Kidney epithelial cell (primary cell): ENCODE measurements at regions not wholly inside any gene's neighbourhood (a gene's known extent, or its start where the extent isn't known, plus 50 kb on each side); places are given as distances from the start of the nearest gene placed in this dataset.

Experiments
- DNase-seq: peaks from one replicate; pipeline ENCODE4 v3.0.0-alpha.2; 2010; ENCODE audit warnings: low read depth
- H3K27me3 ChIP-seq: 2 replicates; pipeline ENCODE4 v1.6.0; 2011; ENCODE audit warnings: low read length; ENCODE audit not compliant: control insufficient read depth, insufficient read depth
- H3K36me3 ChIP-seq: 2 replicates; pipeline ENCODE4 v1.5.1; 2011; ENCODE audit warnings: low read length; ENCODE audit not compliant: control insufficient read depth, insufficient read depth
- H3K4me3 ChIP-seq: 2 replicates; pipeline ENCODE4 v1.5.1; 2011; ENCODE audit warnings: low read depth, mild to moderate bottlenecking, control low read depth, low read length
- CTCF ChIP-seq: IDR thresholded peaks from 2 replicates; pipeline ENCODE4 v1.5.1; 2011; ENCODE audit warnings: mild to moderate bottlenecking, moderate library complexity, low read length, control low read depth, inconsistent platforms; ENCODE audit not compliant: insufficient read depth, poor library complexity, severe bottlenecking

GRCh38 chr1:55777545-55777944 lies 562.4 kb upstream of the USP24 start:
- TF ChIP-seq CTCF: no peak
- no peak for DNase-seq
- Histone ChIP-seq H3K4me3 (no peak overlapping the region), H3K27me3 (no peaks in the 10 kb centered on the region), H3K36me3 (no peaks in the 10 kb centered on the region)

DNA sequence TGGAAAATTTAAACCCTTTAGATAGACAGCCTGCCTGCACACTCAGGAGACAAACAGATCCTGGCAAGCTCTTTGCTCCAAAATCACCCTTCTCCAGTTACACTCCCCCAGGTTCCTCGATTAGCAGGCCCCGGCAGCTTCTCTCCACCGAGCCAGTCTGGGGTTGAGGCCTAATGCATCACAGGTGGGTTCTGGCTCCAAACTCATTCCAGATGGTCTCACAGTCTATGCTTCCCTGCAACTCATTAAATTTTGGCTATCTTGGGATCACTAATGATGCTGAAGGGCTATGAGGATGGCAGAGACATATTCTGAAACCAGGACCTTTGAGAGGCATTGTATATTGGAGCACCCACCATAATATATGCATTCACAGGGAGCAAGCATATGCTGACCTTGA lies 559.8 kb upstream of the USP24 start:
- TF ChIP-seq CTCF: no peak
- no peaks in the 10 kb centered on the region for H3K27me3 ChIP-seq
- H3K4me3 ChIP-seq: no peak overlapping the region
- no peaks in the 10 kb centered on the region for H3K36me3 ChIP-seq
- DNase-seq: no peak

DNA sequence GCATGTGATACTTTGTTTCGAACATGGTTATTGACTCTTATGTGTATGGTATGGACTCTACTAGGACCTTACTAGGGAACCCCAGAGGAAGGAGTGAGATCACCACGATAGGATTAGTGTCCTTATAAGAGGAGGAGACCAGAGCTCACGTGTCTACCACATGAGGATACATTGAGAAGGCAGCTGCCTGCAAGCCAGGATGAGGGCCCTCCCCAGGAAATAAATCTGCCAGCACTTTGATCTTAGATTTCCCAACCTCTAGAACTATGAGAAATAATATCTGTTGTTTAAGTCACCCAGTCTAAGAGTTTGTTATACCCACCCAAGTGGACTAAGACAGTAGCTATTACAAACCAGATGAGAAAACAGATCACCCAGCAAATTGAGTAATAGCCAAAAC lies 559.3 kb upstream of the USP24 start:
- DNase-seq: no peak
- H3K27me3 ChIP-seq: no peaks in the 10 kb centered on the region
- no peak for TF ChIP-seq CTCF
- H3K4me3 ChIP-seq: no peak overlapping the region
- no peaks in the 10 kb centered on the region for H3K36me3 ChIP-seq

GRCh38 chr1:55773211-55773940 lies 558.2 kb upstream of the USP24 start:
- no peak overlapping the region for H3K4me3 ChIP-seq
- no peaks in the 10 kb centered on the region for H3K36me3 ChIP-seq
- DNase-seq: no peak
- no peak for TF ChIP-seq CTCF
- no peaks in the 10 kb centered on the region for H3K27me3 ChIP-seq

DNA sequence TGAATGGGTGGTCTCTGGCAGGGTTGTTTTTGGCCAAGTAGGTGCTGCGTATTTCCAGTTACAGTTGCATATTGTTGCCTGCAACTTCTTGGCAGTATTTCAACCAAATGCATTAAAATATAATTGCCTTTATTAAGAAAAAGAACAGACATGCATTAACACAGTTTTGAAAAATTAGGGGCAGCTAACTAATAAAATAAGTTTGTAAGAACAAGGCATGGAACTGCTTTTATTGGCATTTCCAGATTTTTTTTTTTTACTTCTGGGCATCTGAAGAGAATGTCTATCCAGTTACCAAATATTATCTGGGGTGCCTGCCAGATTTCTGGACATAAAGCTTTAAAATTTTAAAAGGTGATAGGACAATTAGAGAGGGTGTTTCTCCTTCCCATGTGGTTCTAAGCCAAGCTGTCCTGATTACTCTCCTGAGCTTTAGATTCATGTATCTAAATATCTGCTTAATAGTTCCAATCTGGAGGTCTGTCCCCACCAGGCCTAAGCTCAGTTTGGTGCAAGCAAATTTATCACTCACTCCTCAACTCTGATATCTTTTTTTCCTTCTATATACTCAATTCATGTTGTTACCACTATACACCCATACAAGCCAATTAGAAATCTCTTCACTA lies 553.3 kb upstream of the USP24 start:
- no peaks in the 10 kb centered on the region for H3K36me3 ChIP-seq
- no peak for DNase-seq

More for the DNA sequence above, 553.3 kb upstream of the USP24 start:
- no peak for TF ChIP-seq CTCF
- Histone ChIP-seq H3K4me3 (no peak overlapping the region), H3K27me3 (no peaks in the 10 kb centered on the region)
